ENCODE measurements at regions not wholly inside any gene's neighbourhood (a gene's known extent, or its start where the extent isn't known, plus 50 kb on each side); places are given as distances from the start of the nearest gene placed in this dataset.
A peak's percentile ranks its signal among the peaks of the same experiment; 100 is the strongest.

DNA sequence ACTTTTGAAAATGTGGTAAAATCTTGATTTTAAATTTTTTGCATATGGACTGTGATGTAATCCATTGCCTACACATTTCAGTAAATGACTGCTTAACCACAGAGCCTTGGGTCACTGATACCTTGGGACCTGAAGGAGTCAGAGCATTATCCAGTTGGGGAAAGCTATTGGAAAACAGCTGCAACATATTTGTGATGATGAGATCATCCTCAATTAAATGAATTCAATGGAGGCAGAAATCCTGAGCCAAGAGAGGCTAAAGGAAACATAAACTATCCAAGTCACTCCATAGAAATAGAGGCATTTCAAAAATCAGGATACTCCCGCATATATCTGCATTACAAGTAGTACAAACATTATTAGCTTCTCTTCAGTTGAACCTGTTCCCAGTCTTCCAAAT is 99.8 kb upstream of the PRMT6 start:
- DNase-seq, result no peak

DNA sequence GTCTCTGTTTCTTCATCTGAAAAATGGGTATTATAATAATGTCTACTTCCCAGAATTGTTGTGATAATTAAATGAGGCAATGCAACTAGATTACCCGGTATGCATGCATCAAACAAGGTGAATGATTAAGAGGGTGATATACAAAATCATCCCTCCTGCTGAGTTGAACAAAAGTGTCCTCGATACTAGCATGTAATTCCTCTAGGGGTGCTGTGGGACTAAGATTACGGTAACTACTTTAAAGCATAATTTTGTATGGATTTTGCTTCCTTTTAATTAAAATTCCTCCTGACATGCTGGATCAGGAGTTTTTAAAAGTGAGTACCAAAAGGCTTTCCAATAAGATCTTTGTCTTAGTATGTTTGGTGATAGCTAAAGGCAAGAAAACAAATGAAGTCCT is 98.7 kb upstream of the PRMT6 start:
- DNase-seq, result no peak

DNA sequence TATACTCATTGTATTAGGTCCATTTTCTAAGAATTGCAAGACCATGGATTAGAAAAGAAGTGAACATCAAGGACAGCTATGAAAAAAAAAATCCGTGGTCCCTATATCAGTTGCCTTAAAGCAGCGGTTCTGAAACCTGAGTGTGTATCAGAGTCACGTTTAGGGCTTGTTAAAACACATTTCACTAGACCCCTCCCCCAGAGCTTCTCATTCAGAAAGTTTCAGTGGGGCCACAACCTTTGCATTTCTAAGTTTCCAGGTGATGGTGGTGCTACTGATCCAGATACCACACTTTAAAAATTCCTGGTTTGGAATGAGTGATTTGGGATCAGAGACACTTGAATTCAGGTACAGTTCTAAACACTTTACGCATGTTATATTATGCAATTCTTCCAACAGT is 96.1 kb upstream of the PRMT6 start:
- DNase-seq, result no peak

DNA sequence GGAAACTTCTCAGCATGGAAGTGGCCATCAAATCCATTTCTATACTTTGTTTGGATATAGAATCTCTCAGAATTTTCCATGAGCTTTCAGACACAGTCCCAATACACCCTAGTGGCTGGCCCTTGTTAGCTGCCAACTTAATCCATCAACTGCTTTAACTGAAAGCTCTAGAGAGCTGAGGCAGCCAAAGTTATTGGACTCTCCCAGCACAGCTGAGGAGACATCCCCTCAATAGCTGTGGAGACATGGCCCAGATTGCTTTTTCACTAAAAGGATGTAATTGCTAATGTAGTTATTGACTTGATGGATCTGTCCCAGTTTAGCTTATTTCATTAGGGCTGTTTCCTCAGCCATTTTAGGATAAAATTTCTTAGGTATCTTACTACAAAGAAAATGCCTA is 94.8 kb upstream of the PRMT6 start:
- DNase-seq, result no peak

DNA sequence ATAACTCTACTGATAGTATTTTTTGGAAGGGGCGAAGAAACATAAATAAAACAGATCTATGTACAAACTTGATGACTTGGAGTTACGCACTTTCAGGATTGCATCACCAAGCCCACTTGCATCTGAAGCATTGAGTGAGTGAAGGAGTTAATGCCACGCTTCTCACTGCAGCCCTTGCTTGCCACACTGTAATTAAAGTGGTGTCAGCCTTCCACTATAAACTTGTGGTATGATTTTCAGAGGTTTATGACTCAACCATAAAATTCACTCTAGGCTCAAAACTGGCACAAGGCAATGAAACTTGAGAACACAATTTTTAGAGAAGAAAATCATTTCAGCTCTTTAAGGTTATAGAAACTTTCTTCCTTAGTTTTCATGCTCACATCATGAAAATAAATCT is 93.9 kb upstream of the PRMT6 start:
- DNase-seq, result no peak

DNA sequence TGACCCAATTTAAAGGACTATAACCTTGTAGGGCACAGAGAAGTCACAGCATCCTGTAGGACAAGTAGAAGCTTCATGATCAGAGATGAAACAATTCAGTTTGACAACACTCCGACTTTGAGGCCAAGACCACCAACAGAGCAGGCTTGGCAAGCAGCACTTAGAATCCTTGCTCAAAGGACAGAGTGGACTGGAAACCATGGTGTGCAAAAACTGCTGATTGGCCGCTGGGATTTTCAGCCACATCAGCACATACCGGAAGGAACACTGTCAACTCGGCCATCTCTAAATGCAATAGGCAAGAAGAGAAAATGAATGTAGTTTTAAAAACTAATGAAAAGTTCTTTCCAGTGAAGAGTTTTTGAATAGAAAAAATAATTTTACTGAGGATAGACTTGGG is 92.0 kb upstream of the PRMT6 start:
- DNase-seq, result no peak

DNA sequence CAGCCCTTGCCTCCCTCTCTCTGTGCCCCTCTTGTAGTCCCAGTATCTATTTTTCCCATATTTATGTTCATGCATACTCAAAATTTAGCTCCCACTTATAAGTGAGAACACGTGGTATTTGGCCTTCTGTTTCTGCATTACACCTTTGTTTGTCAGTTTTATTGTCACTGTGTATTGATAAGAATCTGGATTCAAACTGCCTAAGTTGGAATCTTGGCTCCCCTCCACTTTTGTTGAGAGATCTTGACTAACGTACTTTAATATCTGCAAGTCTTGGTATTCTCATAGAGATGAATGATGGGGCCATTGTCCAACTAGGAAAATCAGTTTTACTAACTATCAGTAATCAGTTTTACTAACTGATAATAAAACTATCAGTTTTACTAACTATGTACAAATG is 87.8 kb upstream of the PRMT6 start:
- no peak for DNase-seq

DNA sequence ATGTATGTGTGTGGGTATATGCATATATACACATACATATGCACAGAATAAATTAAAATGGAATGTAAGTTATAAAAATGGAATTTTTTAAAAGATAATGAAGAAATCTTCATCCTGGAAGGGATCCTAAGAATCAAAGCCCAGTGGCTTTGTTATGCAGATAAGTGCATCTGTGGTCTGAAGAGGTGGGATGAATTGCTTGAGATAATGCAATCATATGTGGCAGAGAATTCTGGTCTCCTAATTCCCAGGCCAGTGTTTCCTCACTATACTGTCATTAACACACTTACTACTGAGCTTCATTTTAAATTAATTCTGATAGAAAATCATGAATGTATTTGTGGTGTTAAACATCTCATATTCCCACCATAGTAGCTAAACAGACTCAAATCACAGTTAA is 86.7 kb upstream of the PRMT6 start:
- DNase-seq, result no peak

DNA sequence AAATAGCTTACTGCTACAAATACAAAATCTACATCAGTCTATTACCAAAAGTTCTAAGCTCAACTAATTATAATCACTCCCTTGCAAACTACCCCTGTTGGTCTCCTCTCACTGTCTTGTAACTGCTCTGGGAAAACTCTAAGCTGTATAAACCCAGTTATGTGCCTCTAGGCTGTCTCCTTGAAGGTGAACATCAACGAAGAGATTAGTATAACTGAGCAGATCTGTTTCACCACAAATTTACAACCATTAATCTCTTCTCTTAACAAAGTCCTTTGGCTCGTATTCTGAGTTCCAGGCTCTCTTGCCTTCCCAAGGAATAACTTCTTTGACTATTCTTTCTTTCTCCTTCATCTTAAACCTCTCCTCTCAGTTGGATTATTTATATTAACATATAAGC is 84.4 kb upstream of the PRMT6 start:
- DNase-seq, result no peak

DNA sequence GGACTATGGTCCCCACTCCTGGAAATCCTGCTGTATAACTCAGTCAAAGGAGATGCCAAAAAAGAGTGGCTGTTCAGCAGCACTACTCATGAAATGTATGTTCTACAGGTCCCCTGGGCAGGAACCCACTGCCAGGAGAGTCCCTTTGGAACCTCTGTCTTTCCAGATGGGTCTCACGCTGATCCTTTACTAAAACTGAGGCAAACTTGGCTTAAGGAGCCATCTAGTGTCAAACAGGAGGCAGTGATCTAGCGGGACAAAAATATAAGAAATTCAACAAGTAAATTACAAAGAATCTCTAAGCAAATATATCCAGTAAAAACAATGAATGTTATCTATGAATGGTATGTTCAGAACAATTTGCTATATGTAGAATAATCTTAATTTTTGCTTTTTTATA is 80.5 kb upstream of the PRMT6 start:
- DNase-seq, result no peak

DNA sequence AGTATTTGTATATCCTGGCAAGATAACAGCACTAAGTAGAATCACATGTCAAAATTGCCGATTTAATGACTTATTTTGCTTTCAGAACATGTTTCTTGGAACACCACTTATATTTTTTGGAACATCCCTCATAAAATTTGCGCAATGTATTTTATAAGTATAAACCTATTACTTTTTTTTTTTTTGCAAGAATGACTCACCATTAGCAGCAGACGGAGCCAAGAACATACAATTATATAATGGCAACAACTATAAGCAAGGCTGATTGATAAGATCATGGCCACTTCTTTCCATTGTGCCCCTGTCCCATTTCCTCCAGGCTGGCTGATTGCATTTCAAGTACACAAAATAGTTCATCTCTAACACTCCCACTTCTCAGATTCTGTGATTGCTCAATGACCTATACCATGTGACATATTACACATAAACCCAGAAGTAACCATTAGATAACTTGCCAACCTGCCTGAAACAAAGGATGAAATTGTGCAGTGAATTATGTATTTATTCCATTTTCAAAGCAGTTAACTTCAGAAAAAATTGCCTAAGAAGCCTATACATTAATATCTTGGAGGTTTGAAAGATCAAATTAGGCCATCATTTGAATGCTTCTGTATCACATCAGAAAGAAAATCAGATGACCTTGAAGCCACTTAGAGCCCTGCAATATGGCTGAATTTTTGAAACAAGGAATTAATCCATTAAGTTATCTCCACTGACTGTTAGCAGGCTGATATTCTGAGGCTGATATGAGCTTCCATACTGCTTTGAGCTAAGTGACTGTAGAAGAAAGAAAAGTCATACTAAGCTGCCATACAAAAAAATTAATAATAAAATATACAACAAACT is 77.8 kb upstream of the PRMT6 start:
- peak in 1 of 3 donors; percentile 5 for DNase-seq

DNA sequence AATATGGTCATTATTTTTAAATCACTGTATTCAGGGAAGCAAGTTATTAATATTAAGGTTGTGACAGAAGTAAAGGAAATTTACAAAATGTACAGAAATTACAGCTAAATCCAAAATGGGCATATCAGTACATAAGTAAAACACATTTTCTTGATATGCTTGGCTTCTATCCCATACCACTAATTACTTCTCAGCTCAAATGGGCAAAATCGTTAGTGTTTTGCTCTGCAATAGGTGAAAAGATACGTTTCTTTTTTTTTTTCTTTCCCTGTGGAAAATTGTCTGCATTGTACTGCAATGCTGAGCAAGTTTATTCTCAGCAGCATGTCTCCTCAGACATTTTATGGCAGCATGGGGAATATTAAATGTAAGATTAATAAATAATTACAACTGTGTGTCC is 77.1 kb upstream of the PRMT6 start:
- DNase-seq, result no peak

DNA sequence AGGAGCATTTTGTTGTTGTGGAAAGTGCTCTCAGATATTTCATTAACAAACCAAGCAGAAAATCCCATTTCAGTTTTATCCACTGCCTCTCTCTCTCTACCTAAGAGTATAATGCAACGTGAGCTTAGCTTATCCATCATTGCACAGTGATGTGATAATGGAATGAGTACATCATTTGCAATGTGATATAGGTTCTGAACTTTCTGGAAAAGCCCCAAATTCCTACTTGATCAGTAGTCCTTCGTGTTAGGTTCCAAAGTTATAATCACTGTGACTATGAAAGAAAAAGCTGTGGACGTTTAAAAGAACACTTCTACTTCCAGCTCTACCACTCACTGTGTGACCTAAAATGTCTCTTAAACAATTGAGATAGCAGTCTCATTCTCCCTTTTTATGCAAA is 76.4 kb upstream of the PRMT6 start:
- DNase-seq, result no peak

DNA sequence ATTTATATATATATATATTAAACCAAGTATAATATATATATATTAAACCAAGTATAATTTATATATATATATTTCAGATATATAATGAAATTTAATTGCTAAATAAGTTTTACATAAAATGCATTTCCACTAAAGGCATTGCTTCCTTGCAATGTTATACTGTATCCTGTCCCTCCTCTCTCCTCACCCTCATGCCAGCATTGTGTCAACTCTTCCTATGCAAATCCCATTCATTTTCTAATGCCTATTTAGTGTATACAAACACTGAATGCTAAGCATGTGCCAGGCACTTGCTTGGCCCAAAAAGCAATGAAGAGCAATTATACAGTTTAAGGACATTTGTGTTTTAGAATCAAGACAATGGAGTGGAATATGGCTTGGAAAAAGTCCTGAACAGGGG is 71.7 kb upstream of the PRMT6 start:
- no peak for DNase-seq

DNA sequence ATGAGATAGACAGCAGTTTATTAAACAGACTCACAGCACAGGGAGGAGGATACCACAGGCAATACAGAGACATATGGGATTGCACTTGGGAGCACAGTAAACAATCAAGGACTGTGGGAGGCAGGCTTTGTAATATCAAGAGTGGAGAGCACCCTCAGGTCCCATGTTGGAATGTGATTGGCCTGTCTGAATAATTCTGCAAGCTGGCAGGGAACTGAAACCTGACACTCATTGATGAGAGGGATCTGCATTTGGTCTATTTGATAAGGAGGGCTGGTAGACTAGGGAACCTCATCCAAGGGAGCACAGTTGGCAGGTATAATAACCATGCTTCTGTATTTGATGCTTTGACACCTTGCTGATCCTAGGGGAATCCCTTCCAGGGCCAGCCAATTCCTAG is 69.9 kb upstream of the PRMT6 start:
- DNase-seq, result no peak

DNA sequence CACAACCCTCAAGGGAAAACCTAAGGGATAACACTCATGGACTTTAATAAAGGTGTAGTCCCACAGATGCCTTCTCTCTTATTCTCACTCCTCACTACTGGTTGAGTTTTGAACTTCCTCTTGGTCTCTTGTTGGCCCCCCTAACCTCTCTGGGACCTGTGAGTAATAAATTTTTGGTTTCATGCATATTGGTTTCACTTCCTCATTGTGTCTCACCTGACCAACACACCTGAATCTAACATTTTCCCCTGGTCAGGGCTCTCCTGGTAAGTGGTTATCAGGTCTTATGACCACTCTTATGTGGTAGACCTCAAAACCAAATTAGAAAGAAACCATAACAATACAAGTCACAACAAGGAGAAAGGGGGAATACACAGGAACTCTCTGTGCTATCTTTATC is 60.5 kb upstream of the PRMT6 start:
- no peak for DNase-seq

DNA sequence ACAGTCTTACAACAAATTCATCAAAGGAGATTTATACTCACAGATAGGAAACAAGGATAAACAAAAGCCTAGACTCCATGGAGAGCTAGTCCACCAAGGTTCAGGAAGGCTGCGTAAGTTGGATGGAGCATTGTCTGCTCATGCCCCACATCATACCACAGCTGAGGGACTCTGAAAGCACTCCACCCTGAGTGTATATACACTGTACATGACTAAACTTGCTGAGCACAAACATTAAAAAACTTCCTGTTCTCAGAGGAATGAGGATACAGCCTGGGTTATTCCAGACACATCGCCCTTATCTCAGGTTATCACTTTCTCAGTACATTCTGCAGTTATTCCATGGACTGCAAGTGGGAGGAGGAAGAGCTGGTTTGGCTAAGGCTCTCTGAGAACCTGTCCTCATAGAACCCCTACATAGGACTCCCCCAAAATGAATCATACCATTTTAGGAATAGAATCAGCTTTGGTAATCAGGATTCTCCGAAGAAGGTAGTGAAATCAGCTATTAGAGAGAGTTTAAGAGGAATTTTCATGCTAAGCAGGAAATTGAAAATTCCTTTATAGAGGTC is 58.0 kb upstream of the PRMT6 start:
- DNase-seq, result no peak

DNA sequence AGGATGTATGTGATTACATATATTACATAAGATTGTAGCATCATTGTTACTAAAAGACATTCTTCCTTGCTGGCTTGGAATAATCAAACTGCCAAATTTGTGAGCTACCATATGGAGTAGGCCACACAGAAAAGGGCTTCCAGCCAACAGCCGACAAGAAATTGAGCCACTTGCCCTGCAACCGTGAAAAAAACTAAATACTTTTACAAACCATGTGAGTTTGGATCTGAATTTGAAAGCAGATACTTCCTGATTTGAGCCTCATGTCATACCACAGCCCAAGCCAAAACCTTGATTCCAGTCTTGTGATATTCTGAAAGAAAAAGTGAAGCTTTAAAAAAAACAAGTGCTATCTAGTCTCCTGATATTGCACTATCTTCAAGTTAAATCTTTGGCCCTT is 55.6 kb upstream of the PRMT6 start:
- DNase-seq, result no peak

DNA sequence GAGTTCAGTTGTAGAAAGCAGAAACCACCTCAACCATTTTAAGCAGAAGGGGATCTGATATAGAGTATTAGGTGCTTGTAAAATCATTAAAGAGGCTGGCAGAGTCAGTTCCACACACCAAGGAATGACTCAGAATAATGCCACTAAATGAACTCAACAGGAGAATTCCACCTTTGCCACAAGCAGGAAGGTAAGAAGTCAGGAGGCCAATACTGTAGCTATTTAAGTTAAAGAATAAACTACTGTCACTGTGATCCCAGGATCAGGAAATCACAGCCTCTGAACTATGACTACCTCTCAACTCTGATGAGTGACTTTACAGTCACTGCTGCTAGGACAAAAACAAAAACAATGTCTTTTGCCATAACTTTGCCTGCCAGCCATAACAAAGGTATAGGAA is 52.5 kb upstream of the PRMT6 start:
- no peak for DNase-seq

DNA sequence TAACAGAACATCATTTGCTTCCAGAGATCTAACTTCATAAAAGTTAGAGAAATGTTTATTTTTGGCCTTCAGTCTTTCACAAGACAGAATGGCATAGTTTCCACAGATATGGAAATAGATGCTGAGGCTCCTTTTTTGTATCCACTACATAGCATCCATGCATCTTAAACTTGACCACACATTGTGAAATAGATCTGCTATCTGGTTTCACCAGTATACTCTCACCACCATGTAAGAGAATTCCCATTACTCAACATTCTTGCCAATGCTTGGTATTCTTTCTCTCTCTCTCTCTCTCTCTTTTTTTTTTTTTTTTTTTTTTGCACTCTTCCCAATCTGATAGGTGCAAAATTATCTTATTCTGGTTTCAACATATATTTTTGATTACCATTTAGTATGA is 52.1 kb upstream of the PRMT6 start:
- no peak for DNase-seq

Data from suppressor macrophage treated with lipopolysaccharide for 1 hour (primary cell).